ENCODE measurements at regions not wholly inside any gene's neighbourhood (a gene's known extent, or its start where the extent isn't known, plus 50 kb on each side); places are given as distances from the start of the nearest gene placed in this dataset.

DNA sequence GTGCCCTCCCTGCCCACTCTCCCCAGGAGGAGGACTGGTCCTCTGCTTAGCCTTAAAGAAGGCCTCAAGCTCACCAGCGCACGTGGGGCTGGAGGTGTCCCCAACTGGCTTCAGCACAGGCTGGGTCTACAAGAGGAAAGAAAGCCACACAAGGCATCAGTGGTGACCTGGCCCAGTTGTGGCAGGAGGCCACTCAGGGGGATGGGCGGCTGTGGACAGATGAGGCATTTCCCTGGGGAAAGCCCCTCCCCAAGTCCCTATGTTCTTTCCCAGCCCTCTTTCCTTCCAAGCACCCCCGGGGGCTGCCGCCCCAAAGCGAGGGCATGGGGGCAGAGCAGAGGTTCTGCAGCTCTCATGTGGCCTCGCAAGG lies 155.2 kb upstream of the TLE3 start:
- no peak for TF ChIP-seq EP300 (IDR thresholded peaks at IDR 0.05)
- TF ChIP-seq, protein P1, sequence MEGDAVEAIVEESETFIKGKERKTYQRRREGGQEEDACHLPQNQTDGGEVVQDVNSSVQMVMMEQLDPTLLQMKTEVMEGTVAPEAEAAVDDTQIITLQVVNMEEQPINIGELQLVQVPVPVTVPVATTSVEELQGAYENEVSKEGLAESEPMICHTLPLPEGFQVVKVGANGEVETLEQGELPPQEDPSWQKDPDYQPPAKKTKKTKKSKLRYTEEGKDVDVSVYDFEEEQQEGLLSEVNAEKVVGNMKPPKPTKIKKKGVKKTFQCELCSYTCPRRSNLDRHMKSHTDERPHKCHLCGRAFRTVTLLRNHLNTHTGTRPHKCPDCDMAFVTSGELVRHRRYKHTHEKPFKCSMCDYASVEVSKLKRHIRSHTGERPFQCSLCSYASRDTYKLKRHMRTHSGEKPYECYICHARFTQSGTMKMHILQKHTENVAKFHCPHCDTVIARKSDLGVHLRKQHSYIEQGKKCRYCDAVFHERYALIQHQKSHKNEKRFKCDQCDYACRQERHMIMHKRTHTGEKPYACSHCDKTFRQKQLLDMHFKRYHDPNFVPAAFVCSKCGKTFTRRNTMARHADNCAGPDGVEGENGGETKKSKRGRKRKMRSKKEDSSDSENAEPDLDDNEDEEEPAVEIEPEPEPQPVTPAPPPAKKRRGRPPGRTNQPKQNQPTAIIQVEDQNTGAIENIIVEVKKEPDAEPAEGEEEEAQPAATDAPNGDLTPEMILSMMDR (IDR thresholded peaks at IDR 0.05), result no peak
